Astrocyte of the spinal cord (primary cell): ENCODE measurements at regions not wholly inside any gene's neighbourhood (a gene's known extent, or its start where the extent isn't known, plus 50 kb on each side); places are given as distances from the start of the nearest gene placed in this dataset.

Source experiments
- DNase-seq: peaks from one replicate; pipeline ENCODE4 v3.0.0; 2011; ENCODE audit warnings: low read depth, low spot score
- H3K4me3 ChIP-seq: 2 replicates; pipeline ENCODE4 v1.5.1; 2011; ENCODE audit warnings: low read depth, mild to moderate bottlenecking, low read length, moderate library complexity
- CTCF ChIP-seq: IDR thresholded peaks from 2 replicates; pipeline ENCODE4 v1.5.1; 2012; ENCODE audit warnings: low read depth, mild to moderate bottlenecking, low read length, inconsistent platforms
- in situ Hi-C: cut with HindIII; loops from 2 replicates; pipeline ENCODE4 v1.10.0; 2017; ENCODE audit warnings: low sequenced_read_pairs

- in situ Hi-C loops = no loop called here
- DNase-seq = no peak
- no peak for TF ChIP-seq CTCF
- H3K4me3 ChIP-seq = no peak overlapping the region
Measured at GRCh38 chr13:111594606-111595005, 274.2 kb downstream of the TEX29 start.

- in situ Hi-C loops = no loop called here
- no peak overlapping the region for H3K4me3 ChIP-seq
- no peak for TF ChIP-seq CTCF
Measured at GRCh38 chr13:111595276-111595675, 274.8 kb downstream of the TEX29 start.

GRCh38 chr13:111595791-111596190, 275.3 kb downstream of the TEX29 start:
- in situ Hi-C loops = no loop called here
- H3K4me3 ChIP-seq = no peak overlapping the region
- DNase-seq = no peak
- no peak for TF ChIP-seq CTCF

More at GRCh38 chr13:111595276-111595675, 274.8 kb downstream of the TEX29 start:
- no peak for DNase-seq

GRCh38 chr13:111597191-111597611, 276.8 kb downstream of the TEX29 start:
- in situ Hi-C loops = no loop called here

GRCh38 chr13:111597618-111598017, 277.2 kb downstream of the TEX29 start:
- no peak for TF ChIP-seq CTCF
- H3K4me3 ChIP-seq = no peak overlapping the region
- in situ Hi-C loops = no loop called here
- DNase-seq = no peak

More at GRCh38 chr13:111597191-111597611, 276.8 kb downstream of the TEX29 start:
- no peak overlapping the region for H3K4me3 ChIP-seq
- no peak for TF ChIP-seq CTCF
- DNase-seq = no peak

- H3K4me3 ChIP-seq = no peak overlapping the region
- DNase-seq = no peak
- TF ChIP-seq CTCF = no peak
- in situ Hi-C loops = no loop called here
Measured at GRCh38 chr13:111598747-111599146, 278.3 kb downstream of the TEX29 start.

- DNase-seq = no peak
- no peak for TF ChIP-seq CTCF
- in situ Hi-C loops = no loop called here
- no peak overlapping the region for H3K4me3 ChIP-seq
Measured at GRCh38 chr13:111599791-111600190, 279.3 kb downstream of the TEX29 start.
